A673 (cell line): ENCODE measurements at regions not wholly inside any gene's neighbourhood (a gene's known extent, or its start where the extent isn't known, plus 50 kb on each side); places are given as distances from the start of the nearest gene placed in this dataset.

Experiments used
- EZH2 ChIP-seq: fragments of 200-600 bp; sonication (generic); IDR thresholded peaks from 2 replicates; pipeline ENCODE4 v1.6.1; 2017; ENCODE audit warnings: borderline replicate concordance, low read depth, mild to moderate bottlenecking, mixed read lengths, antibody characterized with exemption, low read length; ENCODE audit not compliant: poor library complexity, severe bottlenecking
- TF ChIP-seq, protein P1 (sequence below): fragments of 300-800, 200-600 bp; sonication (generic); conservative IDR thresholded peaks from 2 replicates; pipeline ENCODE4 v1.5.1; 2017; ENCODE audit warnings: low read depth, mild to moderate bottlenecking, antibody characterized with exemption, low read length, moderate library complexity, mixed read lengths

DNA sequence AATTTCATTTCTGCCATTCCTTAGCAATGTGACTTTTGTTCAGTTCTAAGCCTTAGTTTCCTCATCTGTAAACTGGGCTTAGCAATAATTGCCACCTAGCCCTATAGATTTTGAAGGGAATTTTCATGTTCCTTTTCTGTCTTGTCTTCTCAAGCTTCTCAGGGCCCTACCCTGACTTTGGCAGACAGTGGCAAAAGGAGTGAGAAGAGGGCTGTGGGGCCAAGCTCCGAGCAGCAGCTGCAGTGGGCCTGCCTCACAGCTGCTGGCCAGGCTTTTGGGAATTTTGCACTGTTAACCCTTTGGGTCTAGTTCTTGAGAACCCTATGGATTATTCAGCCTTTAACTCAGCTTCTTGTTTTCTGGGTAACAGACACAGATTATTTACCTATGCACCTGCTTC is 67.6 kb upstream of the IGSF1 start:
- TF ChIP-seq EZH2, result no peak
- TF ChIP-seq, protein P1, sequence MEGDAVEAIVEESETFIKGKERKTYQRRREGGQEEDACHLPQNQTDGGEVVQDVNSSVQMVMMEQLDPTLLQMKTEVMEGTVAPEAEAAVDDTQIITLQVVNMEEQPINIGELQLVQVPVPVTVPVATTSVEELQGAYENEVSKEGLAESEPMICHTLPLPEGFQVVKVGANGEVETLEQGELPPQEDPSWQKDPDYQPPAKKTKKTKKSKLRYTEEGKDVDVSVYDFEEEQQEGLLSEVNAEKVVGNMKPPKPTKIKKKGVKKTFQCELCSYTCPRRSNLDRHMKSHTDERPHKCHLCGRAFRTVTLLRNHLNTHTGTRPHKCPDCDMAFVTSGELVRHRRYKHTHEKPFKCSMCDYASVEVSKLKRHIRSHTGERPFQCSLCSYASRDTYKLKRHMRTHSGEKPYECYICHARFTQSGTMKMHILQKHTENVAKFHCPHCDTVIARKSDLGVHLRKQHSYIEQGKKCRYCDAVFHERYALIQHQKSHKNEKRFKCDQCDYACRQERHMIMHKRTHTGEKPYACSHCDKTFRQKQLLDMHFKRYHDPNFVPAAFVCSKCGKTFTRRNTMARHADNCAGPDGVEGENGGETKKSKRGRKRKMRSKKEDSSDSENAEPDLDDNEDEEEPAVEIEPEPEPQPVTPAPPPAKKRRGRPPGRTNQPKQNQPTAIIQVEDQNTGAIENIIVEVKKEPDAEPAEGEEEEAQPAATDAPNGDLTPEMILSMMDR, result no peak
